Nephron (organoid): ENCODE measurements at regions not wholly inside any gene's neighbourhood (a gene's known extent, or its start where the extent isn't known, plus 50 kb on each side); places are given as distances from the start of the nearest gene placed in this dataset.
A peak's percentile ranks its signal among the peaks of the same experiment; 100 is the strongest.

Experiments
- H3K27ac Mint-ChIP-seq, 3 experiments: 2 replicates each; pipeline ENCODE4 v1.8.0; 2020; ENCODE audit warnings: mixed read lengths in 3 of 3, mild to moderate bottlenecking in 2 of 3, moderate library complexity in 1 of 3
- H3K27me3 Mint-ChIP-seq: 2 replicates; pipeline ENCODE4 v1.8.0; 2021; ENCODE audit warnings: low read depth, mild to moderate bottlenecking, moderate library complexity, mixed read lengths
- H3K36me3 Mint-ChIP-seq: 2 replicates; pipeline ENCODE4 v1.8.0; 2020; ENCODE audit warnings: low read depth, mixed read lengths
- H3K4me1 Mint-ChIP-seq: 2 replicates; pipeline ENCODE4 v1.8.0; 2020; ENCODE audit warnings: mixed read lengths
- H3K4me3 Mint-ChIP-seq, 3 experiments: 2 replicates each; pipeline ENCODE4 v1.8.0; 2020; ENCODE audit warnings: mild to moderate bottlenecking in 3 of 3, mixed read lengths in 3 of 3, moderate library complexity in 2 of 3
- H3K9me3 Mint-ChIP-seq: 2 replicates; pipeline ENCODE4 v1.8.0; 2020; ENCODE audit warnings: mixed read lengths
- CTCF ChIP-seq, 3 experiments: fragments of 200-600 bp; sonication (generic); IDR thresholded peaks; one replicate each; pipeline ENCODE4 v1.5.0; 2021; ENCODE audit warnings: antibody characterized with exemption in 3 of 3; ENCODE audit not compliant: unreplicated experiment in 3 of 3

- Mint-ChIP-seq H3K9me3 (no peaks in the 10 kb centered on the region), H3K27me3 (no peaks in the 10 kb centered on the region), H3K36me3 (no peaks in the 10 kb centered on the region), H3K27ac (peak overlapping the region; percentile 52 to 66 (median 61)), H3K4me1 (peaks cover 32% of the 10 kb centered on the region), H3K4me3 (no peak overlapping the region)
- TF ChIP-seq CTCF (IDR thresholded peaks at IDR 0.05; ENCODE audit: unreplicated experiment in 3 of 3): no peak
Observed at GRCh38 chr4:167722487-167722808, 369.9 kb upstream of the ANXA10 start.

GRCh38 chr4:167724941-167725340, 367.4 kb upstream of the ANXA10 start:
- Mint-ChIP-seq H3K4me1 (peaks cover 32% of the 10 kb centered on the region), H3K27me3 (no peaks in the 10 kb centered on the region), H3K27ac (peak overlapping the region in 2 of 3 experiments; percentile 14 to 32), H3K36me3 (peaks cover 3% of the 10 kb centered on the region), H3K9me3 (peaks cover 7% of the 10 kb centered on the region), H3K4me3 (no peak overlapping the region)
- no peak for TF ChIP-seq CTCF (IDR thresholded peaks at IDR 0.05; ENCODE audit: unreplicated experiment in 3 of 3)

GRCh38 chr4:167730769-167731168, 361.6 kb upstream of the ANXA10 start:
- TF ChIP-seq CTCF (IDR thresholded peaks at IDR 0.05; ENCODE audit: unreplicated experiment in 3 of 3): no peak
- Mint-ChIP-seq H3K27me3 (no peaks in the 10 kb centered on the region), H3K4me3 (no peak overlapping the region), H3K27ac (no peak overlapping the region), H3K4me1 (no peaks in the 10 kb centered on the region), H3K36me3 (peaks cover 16% of the 10 kb centered on the region), H3K9me3 (peaks cover 29% of the 10 kb centered on the region)

GRCh38 chr4:167745024-167745687, 347.2 kb upstream of the ANXA10 start:
- Mint-ChIP-seq H3K27ac (no peak overlapping the region), H3K36me3 (no peaks in the 10 kb centered on the region), H3K9me3 (no peaks in the 10 kb centered on the region), H3K27me3 (no peaks in the 10 kb centered on the region), H3K4me1 (no peaks in the 10 kb centered on the region), H3K4me3 (no peak overlapping the region)
- no peak for TF ChIP-seq CTCF (IDR thresholded peaks at IDR 0.05; ENCODE audit: unreplicated experiment in 3 of 3)

GRCh38 chr4:167767281-167767680, 325.1 kb upstream of the ANXA10 start:
- TF ChIP-seq CTCF (IDR thresholded peaks at IDR 0.05; ENCODE audit: unreplicated experiment in 3 of 3): no peak
- Mint-ChIP-seq H3K27ac (no peak overlapping the region), H3K36me3 (peaks cover 5% of the 10 kb centered on the region), H3K4me1 (no peaks in the 10 kb centered on the region), H3K9me3 (peaks cover 25% of the 10 kb centered on the region), H3K4me3 (no peak overlapping the region), H3K27me3 (no peaks in the 10 kb centered on the region)

GRCh38 chr4:167774646-167775045, 317.7 kb upstream of the ANXA10 start:
- Mint-ChIP-seq H3K9me3 (peaks cover 12% of the 10 kb centered on the region), H3K27me3 (no peaks in the 10 kb centered on the region), H3K4me1 (no peaks in the 10 kb centered on the region), H3K36me3 (peaks cover 4% of the 10 kb centered on the region), H3K27ac (no peak overlapping the region), H3K4me3 (no peak overlapping the region)
- TF ChIP-seq CTCF (IDR thresholded peaks at IDR 0.05; ENCODE audit: unreplicated experiment in 3 of 3): no peak
